Esophagus muscularis mucosa (tissue), 3 donors: ENCODE measurements at regions not wholly inside any gene's neighbourhood (a gene's known extent, or its start where the extent isn't known, plus 50 kb on each side); places are given as distances from the start of the nearest gene placed in this dataset.

ENCODE experiments used
- CTCF ChIP-seq, 3 experiments: fragments of 200-600 bp in 2 of 3; fragments of 450-650 bp in 1 of 3; sonication (generic) in 2 of 3; IDR thresholded peaks; one replicate each; pipeline ENCODE4 v1.5.1; 2017 to 2019; ENCODE audit warnings: antibody characterized with exemption in 3 of 3, mild to moderate bottlenecking in 2 of 3, moderate library complexity in 1 of 3
- EP300 ChIP-seq: sonication (generic); formaldehyde crosslinking; IDR thresholded peaks from one replicate; pipeline ENCODE4 v1.6.1; 2017; ENCODE audit warnings: antibody characterized with exemption

DNA sequence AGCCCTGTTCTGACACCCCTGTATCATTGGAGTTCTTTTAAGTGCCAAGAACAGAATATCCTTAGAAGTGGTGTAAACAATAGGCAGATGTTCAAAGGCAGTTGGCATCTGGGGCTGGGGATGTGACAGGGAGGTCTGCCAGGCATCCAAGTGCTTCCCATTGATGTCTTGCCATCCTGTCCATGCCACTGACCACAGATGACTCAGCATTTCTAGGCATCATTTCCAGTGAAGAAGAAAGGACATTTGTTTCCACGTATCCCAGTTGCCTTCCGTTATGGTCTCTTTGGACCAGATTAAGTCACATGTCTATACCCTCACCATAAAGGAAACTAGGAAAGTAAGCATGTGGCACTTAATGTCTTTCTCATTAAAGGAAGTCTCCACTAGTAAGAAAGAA is 76.7 kb upstream of the BARX2 start:
- TF ChIP-seq CTCF (IDR thresholded peaks at IDR 0.05) (no peak), EP300 (no peak)
